ENCODE measurements at regions not wholly inside any gene's neighbourhood (a gene's known extent, or its start where the extent isn't known, plus 50 kb on each side); places are given as distances from the start of the nearest gene placed in this dataset.

DNA sequence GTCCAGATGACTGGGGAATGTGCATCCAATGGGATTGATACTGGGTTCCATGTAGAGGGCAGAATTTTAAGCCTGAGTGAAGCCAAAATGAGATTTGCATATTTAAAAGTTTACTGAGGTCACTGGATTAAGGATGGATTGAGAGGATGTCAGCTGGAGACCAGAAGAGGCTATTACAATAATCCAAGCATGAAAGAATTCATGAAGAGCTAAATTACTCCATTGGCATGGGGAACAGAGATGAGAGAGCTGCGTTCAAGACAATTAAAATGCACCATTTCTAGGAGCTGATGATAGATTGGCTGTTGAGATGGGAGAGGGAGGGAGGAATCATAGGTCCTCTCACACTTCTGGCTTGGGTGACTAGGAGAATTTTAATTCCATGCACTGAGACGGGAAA lies 158.5 kb downstream of the JCAD start:
- TF ChIP-seq POLR2A (IDR thresholded peaks at IDR 0.05) (no peak), CTCF (IDR thresholded peaks at IDR 0.05) (no peak)
